Adipocyte (in vitro differentiated cells): ENCODE measurements at regions not wholly inside any gene's neighbourhood (a gene's known extent, or its start where the extent isn't known, plus 50 kb on each side); places are given as distances from the start of the nearest gene placed in this dataset.

Experiments
- DNase-seq: peaks from one replicate; pipeline ENCODE4 v3.0.0-alpha.2; 2015; ENCODE audit warnings: low read depth
- H3K27me3 ChIP-seq: replicated peaks from 2 replicates; pipeline ENCODE4 v1.7.0; 2013; ENCODE audit warnings: mild to moderate bottlenecking, low read length, moderate library complexity; ENCODE audit not compliant: control insufficient read depth, insufficient read depth
- H3K36me3 ChIP-seq: 2 replicates; pipeline ENCODE4 v1.7.0; 2013; ENCODE audit warnings: low read length, mild to moderate bottlenecking, moderate library complexity; ENCODE audit not compliant: control insufficient read depth, insufficient read depth, severe bottlenecking
- H3K4me1 ChIP-seq: 2 replicates; pipeline ENCODE4 v1.7.0; 2013; ENCODE audit warnings: mild to moderate bottlenecking, low read length, moderate library complexity; ENCODE audit not compliant: control insufficient read depth, insufficient read depth
- H3K4me3 ChIP-seq: 2 replicates; pipeline ENCODE4 v1.7.0; 2013; ENCODE audit warnings: mild to moderate bottlenecking, low read length, moderate library complexity
- H3K9ac ChIP-seq: 2 replicates; pipeline ENCODE4 v1.7.0; 2013; ENCODE audit warnings: mild to moderate bottlenecking, low read length, moderate library complexity
- H3K9me3 ChIP-seq: 2 replicates; pipeline ENCODE4 v1.7.0; 2013; ENCODE audit warnings: mild to moderate bottlenecking, low read length, moderate library complexity; ENCODE audit not compliant: control insufficient read depth

DNA sequence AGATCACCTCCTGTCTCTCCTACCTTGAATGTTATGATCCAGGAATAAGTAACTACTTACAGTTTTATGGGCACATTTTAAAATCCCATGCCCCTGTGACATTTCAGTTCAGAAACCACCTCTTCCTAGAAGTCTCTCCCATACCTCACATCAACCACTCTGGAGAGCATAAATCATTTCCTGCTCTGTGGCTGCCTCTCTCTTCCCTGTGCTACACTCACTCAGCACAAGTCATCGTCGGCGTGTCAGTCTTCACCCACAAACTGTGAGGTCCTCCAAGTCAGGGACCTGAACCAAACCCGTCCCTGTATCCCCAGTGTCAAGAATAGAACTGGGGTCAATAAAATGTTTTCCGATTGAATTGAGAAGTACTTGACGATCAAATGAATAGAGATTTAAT is 863.3 kb downstream of the BCL11B start:
- no peak overlapping the region for H3K4me3 ChIP-seq
- no peaks in the 10 kb centered on the region for H3K27me3 ChIP-seq
- DNase-seq, result no peak
- H3K9me3 ChIP-seq, result no peaks in the 10 kb centered on the region
- no peaks in the 10 kb centered on the region for H3K36me3 ChIP-seq
- no peaks in the 10 kb centered on the region for H3K4me1 ChIP-seq
- no peak overlapping the region for H3K9ac ChIP-seq

GRCh38 chr14:98411154-98411553 is 860.8 kb downstream of the BCL11B start:
- DNase-seq, result no peak

GRCh38 chr14:98412431-98412830 is 859.6 kb downstream of the BCL11B start:
- DNase-seq, result no peak
- H3K4me3 ChIP-seq, result no peak overlapping the region
- no peaks in the 10 kb centered on the region for H3K4me1 ChIP-seq
- H3K27me3 ChIP-seq, result no peaks in the 10 kb centered on the region
- H3K9me3 ChIP-seq, result no peaks in the 10 kb centered on the region
- no peaks in the 10 kb centered on the region for H3K36me3 ChIP-seq
- no peak overlapping the region for H3K9ac ChIP-seq

More at GRCh38 chr14:98411154-98411553, 860.8 kb downstream of the BCL11B start:
- Histone ChIP-seq H3K4me3 (no peak overlapping the region), H3K4me1 (no peaks in the 10 kb centered on the region), H3K27me3 (no peaks in the 10 kb centered on the region), H3K36me3 (no peaks in the 10 kb centered on the region), H3K9me3 (no peaks in the 10 kb centered on the region), H3K9ac (no peak overlapping the region)

DNA sequence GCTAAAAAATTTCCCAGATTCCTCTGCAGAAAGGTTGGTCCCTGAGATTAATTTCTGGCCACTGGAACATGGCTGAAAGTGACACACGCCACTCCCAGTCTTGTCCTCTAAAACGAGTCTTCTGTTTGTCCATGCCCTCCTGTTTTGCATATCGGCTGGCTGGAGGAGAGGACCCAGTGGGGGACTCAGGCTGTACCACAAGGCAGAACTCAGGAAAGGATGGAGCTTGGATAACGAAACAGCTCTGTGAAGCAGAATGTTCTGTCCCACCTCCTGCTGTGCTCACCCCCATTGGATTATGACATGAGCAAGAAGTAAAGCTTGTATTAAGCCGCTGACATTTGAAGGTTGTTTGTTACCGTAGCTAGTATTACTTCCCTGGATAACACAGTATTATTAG is 856.2 kb downstream of the BCL11B start:
- H3K4me1 ChIP-seq, result no peaks in the 10 kb centered on the region
- H3K9me3 ChIP-seq, result no peaks in the 10 kb centered on the region
- no peak for DNase-seq
- H3K36me3 ChIP-seq, result no peaks in the 10 kb centered on the region
- no peak overlapping the region for H3K4me3 ChIP-seq
- H3K27me3 ChIP-seq, result no peaks in the 10 kb centered on the region
- no peak overlapping the region for H3K9ac ChIP-seq

GRCh38 chr14:98417001-98417400 is 855.0 kb downstream of the BCL11B start:
- Histone ChIP-seq H3K36me3 (no peaks in the 10 kb centered on the region), H3K9me3 (no peaks in the 10 kb centered on the region), H3K4me1 (no peaks in the 10 kb centered on the region), H3K9ac (no peak overlapping the region), H3K27me3 (no peaks in the 10 kb centered on the region), H3K4me3 (no peak overlapping the region)
- DNase-seq, result no peak

GRCh38 chr14:98428483-98428994 is 843.5 kb downstream of the BCL11B start:
- H3K9ac ChIP-seq, result no peak overlapping the region
- no peaks in the 10 kb centered on the region for H3K4me1 ChIP-seq
- H3K27me3 ChIP-seq, result no peaks in the 10 kb centered on the region
- H3K36me3 ChIP-seq, result no peaks in the 10 kb centered on the region
- no peak for DNase-seq
- no peaks in the 10 kb centered on the region for H3K9me3 ChIP-seq
- no peak overlapping the region for H3K4me3 ChIP-seq

GRCh38 chr14:98433436-98433835 is 838.6 kb downstream of the BCL11B start:
- Histone ChIP-seq H3K27me3 (no peaks in the 10 kb centered on the region), H3K9ac (no peak overlapping the region), H3K4me3 (no peak overlapping the region), H3K4me1 (no peaks in the 10 kb centered on the region), H3K9me3 (peaks cover 10% of the 10 kb centered on the region), H3K36me3 (no peaks in the 10 kb centered on the region)
- DNase-seq, result no peak

- Histone ChIP-seq H3K27me3 (no peaks in the 10 kb centered on the region), H3K36me3 (no peaks in the 10 kb centered on the region), H3K4me3 (no peak overlapping the region), H3K9ac (no peak overlapping the region), H3K9me3 (peaks cover 10% of the 10 kb centered on the region), H3K4me1 (no peaks in the 10 kb centered on the region)
- no peak for DNase-seq
Measured at GRCh38 chr14:98437113-98437512, 834.9 kb downstream of the BCL11B start.

DNA sequence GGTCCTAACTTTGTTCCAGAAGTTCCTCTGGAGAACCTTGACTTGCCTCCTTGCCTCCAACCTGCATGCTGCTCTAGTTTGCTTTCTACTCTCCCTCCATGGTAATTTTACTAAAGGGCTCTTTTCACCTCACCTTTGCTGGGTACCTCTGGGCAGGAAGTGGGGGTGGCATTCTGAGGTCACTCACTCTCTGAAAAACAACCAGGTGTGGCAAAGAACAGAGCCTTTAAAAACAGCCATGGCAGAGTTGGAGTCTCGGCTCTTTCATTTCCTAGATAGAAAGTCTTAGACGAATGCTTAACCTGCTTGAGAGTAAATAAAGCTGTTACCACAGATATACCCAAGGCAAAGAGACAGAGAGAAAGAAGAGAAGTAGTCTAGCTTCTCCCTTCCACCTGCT is 827.9 kb downstream of the BCL11B start:
- no peak for DNase-seq
- H3K4me3 ChIP-seq, result no peak overlapping the region
- H3K27me3 ChIP-seq, result no peaks in the 10 kb centered on the region
- no peaks in the 10 kb centered on the region for H3K4me1 ChIP-seq
- no peak overlapping the region for H3K9ac ChIP-seq
- no peaks in the 10 kb centered on the region for H3K9me3 ChIP-seq
- no peaks in the 10 kb centered on the region for H3K36me3 ChIP-seq

GRCh38 chr14:98445718-98446117 is 826.3 kb downstream of the BCL11B start:
- H3K4me1 ChIP-seq, result no peaks in the 10 kb centered on the region
- no peaks in the 10 kb centered on the region for H3K36me3 ChIP-seq
- DNase-seq, result no peak
- no peaks in the 10 kb centered on the region for H3K27me3 ChIP-seq
- H3K9me3 ChIP-seq, result no peaks in the 10 kb centered on the region
- no peak overlapping the region for H3K9ac ChIP-seq
- no peak overlapping the region for H3K4me3 ChIP-seq

DNA sequence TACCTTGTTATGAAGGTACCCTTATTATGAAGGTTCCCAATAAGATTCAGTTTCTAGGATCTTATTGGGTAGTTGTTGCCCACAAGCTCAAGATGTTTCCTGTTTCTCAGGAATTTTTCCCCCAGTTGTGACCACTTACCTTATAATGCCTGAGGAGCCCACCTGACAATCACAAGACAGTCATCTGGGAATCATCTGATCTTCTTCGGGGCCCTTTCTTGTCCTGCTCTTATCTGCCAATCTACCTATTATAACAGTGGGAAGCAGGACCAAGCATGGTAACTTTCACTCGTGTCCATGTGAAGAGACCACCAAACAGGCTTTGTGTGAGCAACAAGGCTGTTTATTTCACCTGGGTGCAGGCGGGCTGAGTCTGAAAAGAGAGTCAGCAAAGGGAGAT is 825.5 kb downstream of the BCL11B start:
- Histone ChIP-seq H3K27me3 (no peaks in the 10 kb centered on the region), H3K9ac (no peak overlapping the region), H3K9me3 (no peaks in the 10 kb centered on the region), H3K4me3 (no peak overlapping the region), H3K4me1 (no peaks in the 10 kb centered on the region), H3K36me3 (no peaks in the 10 kb centered on the region)
- no peak for DNase-seq

DNA sequence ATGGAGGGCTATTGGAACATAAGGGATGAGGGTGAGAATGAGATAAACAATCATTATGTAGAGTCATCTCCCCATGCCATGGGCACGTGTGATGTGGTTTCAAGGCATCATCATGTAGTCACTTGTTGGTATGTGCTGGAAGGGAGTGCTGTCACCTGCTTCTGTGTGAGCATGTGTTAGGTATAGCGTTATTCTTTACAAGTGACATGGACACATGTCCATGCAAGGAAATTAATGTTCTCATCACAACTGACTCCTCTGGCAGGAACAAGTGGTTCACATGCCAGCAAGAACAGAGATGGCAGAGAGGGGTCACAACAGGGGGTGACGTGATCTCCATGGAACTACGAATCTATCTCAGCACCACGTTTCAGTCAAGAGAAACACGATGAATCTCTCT is 815.8 kb downstream of the BCL11B start:
- no peak overlapping the region for H3K9ac ChIP-seq
- DNase-seq, result no peak
- H3K4me1 ChIP-seq, result no peaks in the 10 kb centered on the region
- H3K9me3 ChIP-seq, result no peaks in the 10 kb centered on the region
- no peaks in the 10 kb centered on the region for H3K27me3 ChIP-seq
- H3K4me3 ChIP-seq, result no peak overlapping the region
- no peaks in the 10 kb centered on the region for H3K36me3 ChIP-seq
